ENCODE measurements at regions not wholly inside any gene's neighbourhood (a gene's known extent, or its start where the extent isn't known, plus 50 kb on each side); places are given as distances from the start of the nearest gene placed in this dataset.

DNA sequence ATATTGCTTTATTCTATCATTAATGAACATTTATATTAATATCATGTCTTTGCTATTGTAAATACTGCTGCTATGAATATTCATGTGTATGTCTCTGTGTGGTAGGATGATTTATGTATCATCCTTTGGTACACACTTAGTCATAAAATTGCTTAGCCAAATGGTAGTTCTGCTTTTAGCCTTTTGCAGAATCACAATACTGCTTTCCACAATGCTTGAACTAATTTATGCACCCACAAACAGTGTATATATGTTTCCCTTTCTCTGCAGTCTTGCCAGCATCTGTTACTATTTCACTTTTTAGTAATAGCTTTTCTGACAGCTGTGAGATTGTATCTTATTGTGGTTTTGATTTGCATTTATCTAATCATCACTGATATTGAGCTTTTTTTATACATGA is 254.3 kb upstream of the RBMY1B start:
- TF ChIP-seq, protein P1, sequence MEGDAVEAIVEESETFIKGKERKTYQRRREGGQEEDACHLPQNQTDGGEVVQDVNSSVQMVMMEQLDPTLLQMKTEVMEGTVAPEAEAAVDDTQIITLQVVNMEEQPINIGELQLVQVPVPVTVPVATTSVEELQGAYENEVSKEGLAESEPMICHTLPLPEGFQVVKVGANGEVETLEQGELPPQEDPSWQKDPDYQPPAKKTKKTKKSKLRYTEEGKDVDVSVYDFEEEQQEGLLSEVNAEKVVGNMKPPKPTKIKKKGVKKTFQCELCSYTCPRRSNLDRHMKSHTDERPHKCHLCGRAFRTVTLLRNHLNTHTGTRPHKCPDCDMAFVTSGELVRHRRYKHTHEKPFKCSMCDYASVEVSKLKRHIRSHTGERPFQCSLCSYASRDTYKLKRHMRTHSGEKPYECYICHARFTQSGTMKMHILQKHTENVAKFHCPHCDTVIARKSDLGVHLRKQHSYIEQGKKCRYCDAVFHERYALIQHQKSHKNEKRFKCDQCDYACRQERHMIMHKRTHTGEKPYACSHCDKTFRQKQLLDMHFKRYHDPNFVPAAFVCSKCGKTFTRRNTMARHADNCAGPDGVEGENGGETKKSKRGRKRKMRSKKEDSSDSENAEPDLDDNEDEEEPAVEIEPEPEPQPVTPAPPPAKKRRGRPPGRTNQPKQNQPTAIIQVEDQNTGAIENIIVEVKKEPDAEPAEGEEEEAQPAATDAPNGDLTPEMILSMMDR (IDR thresholded peaks at IDR 0.05) = no peak
- TF ChIP-seq POLR2AphosphoS5 (IDR thresholded peaks at IDR 0.05) (no peak), POLR2A (IDR thresholded peaks at IDR 0.05) (no peak)
- H3K27ac ChIP-seq = no peak overlapping the region
- H3K36me3 ChIP-seq = no peaks in the 10 kb centered on the region
- no peak overlapping the region for H3K4me3 ChIP-seq
- H3K27me3 ChIP-seq (replicated peaks; ENCODE audit: insufficient read depth) = no peaks in the 10 kb centered on the region
- no peak for DNase-seq (ENCODE audit: low spot score)
- H3K4me1 ChIP-seq (replicated peaks) = no peaks in the 10 kb centered on the region
- no peaks in the 10 kb centered on the region for H3K9me3 ChIP-seq
- intact Hi-C loops (cut with DNase I) = no loop called here

DNA sequence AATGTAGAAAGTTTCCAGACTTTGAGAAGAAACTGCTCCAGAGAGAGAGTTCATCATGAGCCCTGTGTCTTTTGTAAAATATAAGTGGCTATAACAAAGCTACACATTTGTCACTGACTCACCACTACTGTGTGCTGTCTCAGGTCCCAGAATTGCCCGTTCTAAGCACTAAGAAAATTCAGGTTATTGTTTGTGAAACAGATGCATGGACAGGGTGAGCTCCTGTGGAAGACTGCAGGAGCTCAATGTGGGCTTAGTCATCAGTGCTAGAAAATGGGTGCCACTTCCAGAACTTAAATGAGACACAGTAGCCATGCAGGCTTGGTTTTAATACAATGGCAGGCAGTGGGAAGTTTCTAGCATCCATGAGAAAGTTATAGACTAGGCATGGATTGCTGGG is 251.4 kb upstream of the RBMY1B start:
- TF ChIP-seq, protein P1 (IDR thresholded peaks at IDR 0.05) = no peak
- TF ChIP-seq POLR2A (IDR thresholded peaks at IDR 0.05) (no peak), POLR2AphosphoS5 (IDR thresholded peaks at IDR 0.05) (no peak)
- H3K4me3 ChIP-seq = no peak overlapping the region
- intact Hi-C loops (cut with DNase I) = no loop called here
- 40% methylated on average over 1 of the region's 1 CpG for WGBS
- H3K36me3 ChIP-seq = no peaks in the 10 kb centered on the region
- DNase-seq (ENCODE audit: low spot score) = no peak
- no peaks in the 10 kb centered on the region for H3K4me1 ChIP-seq (replicated peaks)
- H3K27ac ChIP-seq = no peak overlapping the region
- H3K9me3 ChIP-seq = no peaks in the 10 kb centered on the region
- H3K27me3 ChIP-seq (replicated peaks; ENCODE audit: insufficient read depth) = no peaks in the 10 kb centered on the region

DNA sequence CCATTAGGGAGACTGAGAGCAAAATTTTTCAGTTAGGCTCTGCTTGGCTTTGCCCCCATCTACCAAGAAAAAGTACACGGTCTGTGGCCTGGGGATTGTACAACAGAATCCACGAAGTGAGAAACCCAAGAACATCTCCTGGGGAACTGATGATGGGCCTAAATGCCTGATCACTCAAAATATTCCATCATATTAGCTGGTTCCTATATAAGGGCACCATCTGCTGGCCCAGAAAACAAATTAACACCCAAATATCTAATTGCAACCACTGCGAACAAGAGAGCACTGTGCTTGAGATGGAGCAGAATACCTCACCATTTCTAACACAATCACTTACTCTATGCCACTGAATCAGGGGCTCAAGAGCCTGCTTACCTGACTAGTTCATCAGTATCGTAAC is 250.8 kb upstream of the RBMY1B start:
- no peak for DNase-seq (ENCODE audit: low spot score)
- no peak overlapping the region for H3K4me3 ChIP-seq
- no peaks in the 10 kb centered on the region for H3K27me3 ChIP-seq (replicated peaks; ENCODE audit: insufficient read depth)
- H3K4me1 ChIP-seq (replicated peaks) = no peaks in the 10 kb centered on the region
- 72% methylated on average over 4 of the region's 4 CpGs for WGBS
- H3K9me3 ChIP-seq = no peaks in the 10 kb centered on the region
- intact Hi-C loops (cut with DNase I) = no loop called here
- H3K27ac ChIP-seq = no peak overlapping the region
- no peaks in the 10 kb centered on the region for H3K36me3 ChIP-seq
- TF ChIP-seq POLR2AphosphoS5 (IDR thresholded peaks at IDR 0.05) = no peak
- TF ChIP-seq, protein P1 (IDR thresholded peaks at IDR 0.05) = no peak
- no peak for TF ChIP-seq POLR2A (IDR thresholded peaks at IDR 0.05)

DNA sequence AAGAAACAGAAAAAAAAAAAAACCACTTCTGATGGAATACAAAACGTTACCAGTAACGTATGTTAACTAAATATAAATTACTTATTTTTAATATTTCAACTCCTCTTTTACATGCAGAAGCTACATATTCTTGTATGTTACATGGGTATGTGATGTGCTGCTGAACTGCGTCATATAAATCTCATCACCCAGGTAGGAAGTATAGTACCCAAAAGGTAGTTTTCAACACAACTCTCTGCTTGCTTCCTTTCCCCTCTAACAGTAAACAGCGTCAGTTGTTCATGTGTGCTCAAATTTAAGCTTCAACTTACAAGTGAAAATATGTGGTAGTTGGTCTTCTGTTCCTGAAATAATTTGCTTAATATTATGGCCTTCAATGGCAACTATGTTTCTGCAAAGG is 250.0 kb upstream of the RBMY1B start:
- Histone ChIP-seq H3K4me3 (no peak overlapping the region), H3K36me3 (no peaks in the 10 kb centered on the region), H3K9me3 (no peaks in the 10 kb centered on the region), H3K27me3 (replicated peaks; ENCODE audit: insufficient read depth) (no peaks in the 10 kb centered on the region), H3K27ac (no peak overlapping the region), H3K4me1 (replicated peaks) (no peaks in the 10 kb centered on the region)
- WGBS = 82% methylated on average over 4 of the region's 4 CpGs
- TF ChIP-seq, protein P1 (IDR thresholded peaks at IDR 0.05) = no peak
- TF ChIP-seq POLR2AphosphoS5 (IDR thresholded peaks at IDR 0.05) (no peak), POLR2A (IDR thresholded peaks at IDR 0.05) (no peak)
- DNase-seq (ENCODE audit: low spot score) = no peak
- intact Hi-C loops (cut with DNase I) = no loop called here

DNA sequence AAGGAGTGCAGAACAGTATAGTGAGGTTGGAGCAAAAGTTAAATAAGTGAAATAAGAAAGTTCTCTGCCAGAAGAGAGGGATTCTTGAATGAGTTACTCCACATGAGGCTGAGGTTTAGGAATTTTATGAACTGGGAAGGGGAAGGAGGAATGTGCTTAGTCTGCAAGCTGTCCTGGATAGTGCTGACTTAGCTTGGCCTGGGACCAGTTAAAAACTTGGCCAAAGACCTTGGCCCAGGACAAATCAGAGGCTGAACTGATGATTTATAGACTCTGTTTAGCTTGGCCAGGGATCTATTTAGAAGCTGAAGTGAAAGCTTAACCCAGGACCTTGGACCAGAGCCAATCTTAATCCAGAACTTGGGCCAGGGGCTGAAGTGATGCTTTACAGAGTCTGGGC is 244.4 kb upstream of the RBMY1B start:
- TF ChIP-seq POLR2A (IDR thresholded peaks at IDR 0.05) = no peak
- TF ChIP-seq, protein P1 (IDR thresholded peaks at IDR 0.05) = no peak
- TF ChIP-seq POLR2AphosphoS5 (IDR thresholded peaks at IDR 0.05) = no peak
- no peak for DNase-seq (ENCODE audit: low spot score)
- intact Hi-C loops (cut with DNase I) = no loop called here

More for the DNA sequence above, 244.4 kb upstream of the RBMY1B start:
- no peaks in the 10 kb centered on the region for H3K27me3 ChIP-seq (replicated peaks; ENCODE audit: insufficient read depth)
- H3K9me3 ChIP-seq = no peaks in the 10 kb centered on the region
- H3K36me3 ChIP-seq = no peaks in the 10 kb centered on the region
- H3K4me3 ChIP-seq = no peak overlapping the region
- no peak overlapping the region for H3K27ac ChIP-seq
- no peaks in the 10 kb centered on the region for H3K4me1 ChIP-seq (replicated peaks)

Data from prostate gland (tissue), 2 donors.